H1 (cell line): ENCODE measurements at regions not wholly inside any gene's neighbourhood (a gene's known extent, or its start where the extent isn't known, plus 50 kb on each side); places are given as distances from the start of the nearest gene placed in this dataset.

Experiments used
- CTCF ChIA-PET: fragments of 300-600 bp; sonication (Branson Sonifier 250); formaldehyde crosslinking; loops from one replicate; lab custom pipeline; 2021; ENCODE audit not compliant: partially characterized antibody; lab: Charles Lee
- POLR2A ChIA-PET: fragments of 300-600 bp; sonication (Branson Sonifier 250); formaldehyde crosslinking; loops from one replicate; lab custom pipeline; 2021; ENCODE audit warnings: inconsistent platforms; ENCODE audit not compliant: partially characterized antibody; lab: Charles Lee
- DNase-seq, 2 experiments: peaks; one replicate each; pipeline versions ENCODE4 v3.0.0 to v3.0.0-alpha.2; 2010 to 2022; ENCODE audit warnings: low spot score in 2 of 2, low read depth in 1 of 2, mixed read lengths in 1 of 2
- FAIRE-seq: peaks from 2 replicates; lab custom pipeline; 2011; peaks lifted over from hg19 to GRCh38; lab: Jason Lieb, UNC
- H2AFZ ChIP-seq: 2 replicates; pipeline ENCODE4 v1.8.1; 2012; ENCODE audit warnings: low read length, inconsistent platforms
- H2AK5ac ChIP-seq: 2 replicates; pipeline ENCODE4 v1.6.1; 2013; ENCODE audit warnings: low read depth, low read length
- H2BK120ac ChIP-seq: replicated peaks from 2 replicates; pipeline ENCODE3; 2013; ENCODE audit warnings: low read depth, low read length, inconsistent platforms
- H2BK12ac ChIP-seq: 2 replicates; pipeline ENCODE4 v1.6.1; 2013; ENCODE audit warnings: low read depth, low read length
- H2BK15ac ChIP-seq: 2 replicates; pipeline ENCODE4 v1.6.1; 2013; ENCODE audit warnings: low read length
- H2BK20ac ChIP-seq: 2 replicates; pipeline ENCODE4 v1.6.1; 2013; ENCODE audit warnings: low read length
- H2BK5ac ChIP-seq: 2 replicates; pipeline ENCODE4 v1.6.1; 2013; ENCODE audit warnings: low read depth, low read length
- H3K14ac ChIP-seq: 2 replicates; pipeline ENCODE4 v1.6.1; 2013; ENCODE audit warnings: inconsistent platforms; ENCODE audit not compliant: insufficient read length
- H3K18ac ChIP-seq: 2 replicates; pipeline ENCODE4 v1.6.1; 2013; ENCODE audit warnings: low read length; ENCODE audit errors: extremely low read depth
- H3K23ac ChIP-seq: 2 replicates; pipeline ENCODE4 v1.6.1; 2013; ENCODE audit warnings: inconsistent platforms; ENCODE audit not compliant: insufficient read length
- H3K23me2 ChIP-seq: 2 replicates; pipeline ENCODE4 v1.6.1; 2013; ENCODE audit warnings: low read depth, low read length
- H3K27ac ChIP-seq: 2 replicates; pipeline ENCODE4 v1.6.1; 2011; ENCODE audit warnings: low read depth, low read length, inconsistent platforms
- H3K27me3 ChIP-seq, 4 experiments: replicated peaks in 1 of 4; 1 replicate in 1 of 4; 2 replicates in 3 of 4; pipeline versions ENCODE4 v1.6.1 to v1.8.1; 2011 to 2013; ENCODE audit warnings: low read length in 3 of 4, mild to moderate bottlenecking in 3 of 4, inconsistent platforms in 2 of 4, mixed read lengths in 2 of 4, moderate library complexity in 1 of 4; ENCODE audit not compliant: control insufficient read depth in 3 of 4, insufficient read depth in 3 of 4; ENCODE audit errors: extremely low read depth in 1 of 4
- H3K36me3 ChIP-seq, 4 experiments: 2 replicates each; pipeline versions ENCODE4 v1.6.1 to v1.8.1; 2011 to 2013; ENCODE audit warnings: mild to moderate bottlenecking in 4 of 4, low read length in 3 of 4, moderate library complexity in 2 of 4, control low read depth in 1 of 4, inconsistent platforms in 1 of 4; ENCODE audit not compliant: insufficient read depth in 4 of 4, control insufficient read depth in 2 of 4
- H3K4ac ChIP-seq: replicated peaks from 2 replicates; pipeline ENCODE3; 2013; ENCODE audit warnings: low read length, low read depth, mixed read lengths, inconsistent platforms; ENCODE audit not compliant: insufficient read length
- H3K4me1 ChIP-seq, 4 experiments: replicated peaks in 1 of 4; 1 replicate in 1 of 4; 2 replicates in 3 of 4; pipeline versions ENCODE4 v1.6.1 to v1.8.1; 2011 to 2013; ENCODE audit warnings: low read length in 3 of 4, inconsistent platforms in 2 of 4, mixed read lengths in 1 of 4; ENCODE audit not compliant: insufficient read depth in 4 of 4, control insufficient read depth in 3 of 4
- H3K4me2 ChIP-seq, 2 experiments: 2 replicates each; pipeline versions ENCODE4 v1.6.1 to v1.8.1; 2011 to 2013; ENCODE audit warnings: low read depth in 2 of 2, low read length in 2 of 2, control low read depth in 1 of 2, inconsistent platforms in 1 of 2, mild to moderate bottlenecking in 1 of 2; ENCODE audit not compliant: insufficient read depth in 1 of 2
- H3K4me3 ChIP-seq, 4 experiments: fragments of 200-600, 300-600 bp in 1 of 4; sonication (generic), shearing (Covaris generic), sonication (Bioruptor Twin) in 1 of 4; 2 replicates each; pipeline versions ENCODE4 v1.5.1 to v1.8.1; 2011 to 2016; ENCODE audit warnings: low read length in 4 of 4, low read depth in 3 of 4, control low read depth in 2 of 4, inconsistent platforms in 2 of 4, mild to moderate bottlenecking in 2 of 4, mixed read lengths in 1 of 4, moderate library complexity in 1 of 4; ENCODE audit not compliant: insufficient read depth in 2 of 4; ENCODE audit errors: extremely low read depth in 1 of 4
- H3K56ac ChIP-seq: replicated peaks from 2 replicates; pipeline ENCODE3; 2013; ENCODE audit warnings: low read depth, mild to moderate bottlenecking, mixed read lengths, low read length, inconsistent platforms; ENCODE audit not compliant: insufficient read length
- H3K79me1 ChIP-seq: 2 replicates; pipeline ENCODE4 v1.6.1; 2013; ENCODE audit warnings: low read depth, low read length, control low read depth
- H3K79me2 ChIP-seq, 2 experiments: 2 replicates each; pipeline versions ENCODE4 v1.6.1 to v1.8.1; 2012 to 2013; ENCODE audit warnings: low read length in 2 of 2, mild to moderate bottlenecking in 2 of 2, inconsistent platforms in 1 of 2; ENCODE audit not compliant: insufficient read depth in 2 of 2, control insufficient read depth in 1 of 2
- H3K9ac ChIP-seq, 4 experiments: replicated peaks in 1 of 4; 1 replicate in 1 of 4; 2 replicates in 3 of 4; pipeline versions ENCODE4 v1.6.1 to v1.8.1; 2011 to 2013; ENCODE audit warnings: low read depth in 3 of 4, low read length in 3 of 4, control low read depth in 2 of 4, mild to moderate bottlenecking in 2 of 4, moderate library complexity in 2 of 4, inconsistent platforms in 1 of 4; ENCODE audit errors: extremely low read depth in 1 of 4
- H3K9me3 ChIP-seq, 2 experiments: 2 replicates each; pipeline versions ENCODE4 v1.6.1 to v1.8.1; 2012 to 2013; ENCODE audit warnings: mild to moderate bottlenecking in 2 of 2, moderate library complexity in 2 of 2, control low read depth in 1 of 2, inconsistent platforms in 1 of 2, low read depth in 1 of 2, low read length in 1 of 2, mixed read lengths in 1 of 2; ENCODE audit not compliant: insufficient read depth in 2 of 2
- H4K20me1 ChIP-seq, 2 experiments: replicated peaks in 1 of 2; 2 replicates each; pipeline versions ENCODE3 to v1.8.1; 2011 to 2013; ENCODE audit warnings: inconsistent platforms in 2 of 2, low read length in 2 of 2, mild to moderate bottlenecking in 1 of 2; ENCODE audit not compliant: insufficient read depth in 2 of 2, control insufficient read depth in 1 of 2
- H4K5ac ChIP-seq: 2 replicates; pipeline ENCODE4 v1.6.1; 2013; ENCODE audit warnings: low read length, low read depth, mixed read lengths, inconsistent platforms; ENCODE audit not compliant: insufficient read length
- H4K8ac ChIP-seq: 2 replicates; pipeline ENCODE4 v1.8.0; 2013; ENCODE audit warnings: mild to moderate bottlenecking, moderate library complexity, low read length, inconsistent platforms; ENCODE audit not compliant: insufficient read depth; ENCODE audit errors: extremely low read depth
- H4K91ac ChIP-seq: replicated peaks from 2 replicates; pipeline ENCODE3; 2013; ENCODE audit warnings: low read length, mixed read lengths, inconsistent platforms; ENCODE audit not compliant: insufficient read length
- CBX8 ChIP-seq: fragments of 300-800, 300-1000 bp; sonication (generic); IDR thresholded peaks from 2 replicates; pipeline ENCODE4 v1.7.1; 2016; ENCODE audit warnings: low read depth, low read length, borderline replicate concordance
- CEBPB ChIP-seq: IDR thresholded peaks from 2 replicates; pipeline ENCODE4 v1.6.1; 2012; ENCODE audit warnings: low read depth, low read length
- CTBP2 ChIP-seq: IDR thresholded peaks from 2 replicates; pipeline ENCODE4 v1.7.0; 2011; ENCODE audit warnings: borderline replicate concordance, mild to moderate bottlenecking, moderate library complexity, mixed read lengths, low read length; ENCODE audit not compliant: insufficient read depth, insufficient read length
- EP300 ChIP-seq, 2 experiments: IDR thresholded peaks; 1 replicate in 1 of 2; 2 replicates in 1 of 2; pipeline ENCODE4 v1.6.1; 2011 to 2012; ENCODE audit warnings: low read depth in 2 of 2, low read length in 2 of 2, mild to moderate bottlenecking in 2 of 2, borderline replicate concordance in 1 of 2, inconsistent platforms in 1 of 2, moderate library complexity in 1 of 2
- EZH2 ChIP-seq: fragments of 200-600 bp; sonication (generic); IDR thresholded peaks from 2 replicates; pipeline ENCODE4 v1.7.1; 2012; ENCODE audit warnings: low read depth, mild to moderate bottlenecking, moderate library complexity, low read length, inconsistent platforms; ENCODE audit not compliant: severe bottlenecking
- HDAC6 ChIP-seq: IDR thresholded peaks from one replicate; pipeline ENCODE4 v1.7.1; 2012; ENCODE audit warnings: low read depth, mild to moderate bottlenecking, inconsistent platforms, low read length, moderate library complexity
- RFX5 ChIP-seq: IDR thresholded peaks from 2 replicates; pipeline ENCODE4 v1.6.1; 2011; ENCODE audit warnings: low read depth, low read length, improper control_type of control experiment, borderline replicate concordance
- SIN3A ChIP-seq, 2 experiments: IDR thresholded peaks in 1 of 2; conservative IDR thresholded peaks in 1 of 2; 2 replicates each; pipeline ENCODE4 v1.6.1; 2011 to 2012; ENCODE audit warnings: low read length in 2 of 2, improper control_type of control experiment in 1 of 2, low read depth in 1 of 2, mild to moderate bottlenecking in 1 of 2
- TAF7 ChIP-seq: optimal IDR thresholded peaks from 2 replicates; pipeline ENCODE3; 2011; ENCODE audit warnings: low read depth, mild to moderate bottlenecking, inconsistent platforms, low read length, moderate library complexity, borderline replicate concordance
- TBP ChIP-seq: IDR thresholded peaks from 2 replicates; pipeline ENCODE4 v1.6.1; 2011; ENCODE audit warnings: low read depth, low read length, improper control_type of control experiment
- YY1 ChIP-seq: IDR thresholded peaks from 2 replicates; pipeline ENCODE4 v1.6.1; 2011; ENCODE audit warnings: low read depth, mild to moderate bottlenecking, low read length
- ZNF274 ChIP-seq: IDR thresholded peaks from 2 replicates; pipeline ENCODE4 v1.7.0; 2012; ENCODE audit warnings: low read length, borderline replicate concordance; ENCODE audit errors: extremely low read depth
- WGBS, 2 experiments: shearing (Covaris generic) in 1 of 2; methylation state at CpG; one replicate each; pipeline versions ENCODE4 v1.1.6 to v1.1.7; 2013 to 2015; ENCODE audit warnings: low lambda C conversion rate in 2 of 2, mixed read lengths in 2 of 2, inconsistent platforms in 1 of 2, low coverage in 1 of 2, missing lambda C conversion rate in 1 of 2; ENCODE audit not compliant: insufficient replicate concordance in 2 of 2, insufficient coverage in 1 of 2, insufficient read length in 1 of 2; ENCODE audit errors: extremely low coverage in 1 of 2, missing lambda C conversion rate in 1 of 2; 5-methylcytosine and 5-hydroxymethylcytosine counted together
- TF ChIP-seq, protein P1 (sequence below): IDR thresholded peaks from 2 replicates; pipeline ENCODE4 v1.6.1; 2012; ENCODE audit warnings: low read length, inconsistent platforms

- Histone ChIP-seq H2BK5ac (no peak overlapping the region), H3K18ac (no peak overlapping the region), H3K56ac (no peak overlapping the region), H4K91ac (no peak overlapping the region), H3K4me3 (no peak overlapping the region), H2BK15ac (no peak overlapping the region), H2BK20ac (no peak overlapping the region), H3K23ac (no peak overlapping the region), H2AK5ac (no peak overlapping the region), H3K4me2 (no peak overlapping the region), H2BK120ac (no peak overlapping the region), H4K5ac (no peak overlapping the region), H3K4me1 (no peaks in the 10 kb centered on the region), H3K27me3 (no peaks in the 10 kb centered on the region), H2BK12ac (no peak overlapping the region), H4K8ac (no peak overlapping the region), H3K4ac (no peak overlapping the region), H4K20me1 (no peaks in the 10 kb centered on the region), H3K9ac (no peak overlapping the region), H3K79me2 (no peaks in the 10 kb centered on the region), H3K79me1 (no peaks in the 10 kb centered on the region), H3K14ac (no peak overlapping the region), H3K27ac (no peak overlapping the region), H3K36me3 (no peaks in the 10 kb centered on the region), H3K9me3 (no peaks in the 10 kb centered on the region), H2AFZ (no peak overlapping the region), H3K23me2 (no peaks in the 10 kb centered on the region)
- ChIA-PET CTCF (no interaction called here), POLR2A (no interaction called here)
- FAIRE-seq (no peak), DNase-seq (no peak)
- WGBS, 2 experiments: 97% methylated on average over 2 of the region's 2 CpGs; no CpG with 5 or more reads in 1 of the 2 experiments
- no peak for TF ChIP-seq YY1
- no peak for TF ChIP-seq EZH2
- TF ChIP-seq SIN3A (conservative IDR thresholded peaks at IDR 0.05 in 1 of 2, IDR thresholded peaks at IDR 0.05 in 1 of 2; ENCODE audit: low read depth in 1 of 2, low read length in 2 of 2): no peak
- TF ChIP-seq CTBP2: no peak
- no peak for TF ChIP-seq CEBPB
- no peak for TF ChIP-seq CBX8
- no peak for TF ChIP-seq EP300 (IDR thresholded peaks at IDR 0.05; ENCODE audit: borderline replicate concordance in 1 of 2, low read depth in 2 of 2, low read length in 2 of 2)
- TF ChIP-seq ZNF274: no peak
- TF ChIP-seq TAF7: no peak
- TF ChIP-seq, protein P1, sequence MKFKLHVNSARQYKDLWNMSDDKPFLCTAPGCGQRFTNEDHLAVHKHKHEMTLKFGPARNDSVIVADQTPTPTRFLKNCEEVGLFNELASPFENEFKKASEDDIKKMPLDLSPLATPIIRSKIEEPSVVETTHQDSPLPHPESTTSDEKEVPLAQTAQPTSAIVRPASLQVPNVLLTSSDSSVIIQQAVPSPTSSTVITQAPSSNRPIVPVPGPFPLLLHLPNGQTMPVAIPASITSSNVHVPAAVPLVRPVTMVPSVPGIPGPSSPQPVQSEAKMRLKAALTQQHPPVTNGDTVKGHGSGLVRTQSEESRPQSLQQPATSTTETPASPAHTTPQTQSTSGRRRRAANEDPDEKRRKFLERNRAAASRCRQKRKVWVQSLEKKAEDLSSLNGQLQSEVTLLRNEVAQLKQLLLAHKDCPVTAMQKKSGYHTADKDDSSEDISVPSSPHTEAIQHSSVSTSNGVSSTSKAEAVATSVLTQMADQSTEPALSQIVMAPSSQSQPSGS: no peak
- no peak for TF ChIP-seq TBP
- TF ChIP-seq RFX5: no peak
- no peak for TF ChIP-seq HDAC6
These were observed 368.5 kb downstream of the GABRG2 start for GRCh38 chr5:162436055-162436454.
